Upper lobe of left lung (tissue), 6 donors: ENCODE measurements at regions not wholly inside any gene's neighbourhood (a gene's known extent, or its start where the extent isn't known, plus 50 kb on each side); places are given as distances from the start of the nearest gene placed in this dataset.

Experiments
- ATAC-seq, 2 donors: fragments of 200-7000 bp; cut with Tn5 transposase; one replicate each; pipeline ENCODE4 v1.9.1; 2022; ENCODE audit warnings: mild to moderate bottlenecking in 2 of 2, moderate library complexity in 2 of 2; ENCODE audit not compliant: low FRiP score in 2 of 2
- DNase-seq, 2 donors: peaks; one replicate each; pipeline ENCODE4 v3.0.0-alpha.2; 2019 to 2020
- H3K27ac ChIP-seq, 4 donors: fragments of 200-600 bp; sonication (generic); one replicate each; pipeline ENCODE4 v1.5.1; 2016 to 2019
- H3K27me3 ChIP-seq, 4 donors: fragments of 200-600 bp; sonication (generic); one replicate each; pipeline ENCODE4 v1.5.1; 2017 to 2019
- H3K36me3 ChIP-seq, 4 donors: fragments of 200-600 bp; sonication (generic); one replicate each; pipeline ENCODE4 v1.5.1; 2016 to 2019
- H3K4me1 ChIP-seq, 4 donors: fragments of 200-600 bp; sonication (generic); one replicate each; pipeline ENCODE4 v1.5.1; 2018 to 2019
- H3K4me3 ChIP-seq, 4 donors: fragments of 200-600 bp; sonication (generic); one replicate each; pipeline ENCODE4 v1.5.1; 2017 to 2019; ENCODE audit warnings: mild to moderate bottlenecking in 2 of 4, moderate library complexity in 1 of 4
- H3K9me3 ChIP-seq, 4 donors: fragments of 200-600 bp; sonication (generic); one replicate each; pipeline ENCODE4 v1.5.1; 2018 to 2019
- EP300 ChIP-seq, 4 donors: sonication (generic); formaldehyde crosslinking; IDR thresholded peaks; one replicate each; pipeline ENCODE4 v1.5.1; 2017; ENCODE audit warnings: antibody characterized with exemption in 4 of 4, control low read depth in 2 of 4
- POLR2A ChIP-seq, 4 donors: fragments of 450-650 bp; IDR thresholded peaks; one replicate each; pipeline ENCODE4 v1.5.1; 2016 to 2017; ENCODE audit warnings: antibody characterized with exemption in 4 of 4, mild to moderate bottlenecking in 2 of 4
- POLR2AphosphoS5 ChIP-seq, 2 donors: sonication (generic); formaldehyde crosslinking; IDR thresholded peaks; one replicate each; pipeline ENCODE4 v1.5.1; 2017; ENCODE audit warnings: antibody characterized with exemption in 2 of 2
- WGBS, 2 donors: methylation state at CpG; one replicate each; pipeline ENCODE4 v1.1.5; 2017 to 2018; 5-methylcytosine and 5-hydroxymethylcytosine counted together
- TF ChIP-seq, protein P1 (sequence below), 6 experiments: fragments of 450-650 bp in 4 of 6; fragments of 200-600 bp in 2 of 6; sonication (generic) in 2 of 6; IDR thresholded peaks; one replicate each; pipeline ENCODE4 v1.5.1; 2016 to 2019; ENCODE audit warnings: antibody characterized with exemption in 6 of 6
- donor health status: DM: no; HTN: no; CAD: no; lungs with moderate emphysema.
- donor health status: DM: no; HTN: yes; CAD: no; lungs with severe emphysema.

GRCh38 chr14:54148251-54148650 is 191.6 kb upstream of the BMP4 start:
- Histone ChIP-seq H3K27me3 (no peaks in the 10 kb centered on the region), H3K27ac (no peak overlapping the region), H3K4me3 (no peak overlapping the region), H3K4me1 (no peaks in the 10 kb centered on the region), H3K9me3 (peaks cover 0 to 2% (median 0%) of the 10 kb centered on the region in 4 donors), H3K36me3 (no peaks in the 10 kb centered on the region)
- no peak for DNase-seq
- WGBS, 2 donors = 86 to 92% methylated on average over 3 of the region's 3 CpGs
- no peak for TF ChIP-seq EP300 (IDR thresholded peaks at IDR 0.05)
- TF ChIP-seq, protein P1, sequence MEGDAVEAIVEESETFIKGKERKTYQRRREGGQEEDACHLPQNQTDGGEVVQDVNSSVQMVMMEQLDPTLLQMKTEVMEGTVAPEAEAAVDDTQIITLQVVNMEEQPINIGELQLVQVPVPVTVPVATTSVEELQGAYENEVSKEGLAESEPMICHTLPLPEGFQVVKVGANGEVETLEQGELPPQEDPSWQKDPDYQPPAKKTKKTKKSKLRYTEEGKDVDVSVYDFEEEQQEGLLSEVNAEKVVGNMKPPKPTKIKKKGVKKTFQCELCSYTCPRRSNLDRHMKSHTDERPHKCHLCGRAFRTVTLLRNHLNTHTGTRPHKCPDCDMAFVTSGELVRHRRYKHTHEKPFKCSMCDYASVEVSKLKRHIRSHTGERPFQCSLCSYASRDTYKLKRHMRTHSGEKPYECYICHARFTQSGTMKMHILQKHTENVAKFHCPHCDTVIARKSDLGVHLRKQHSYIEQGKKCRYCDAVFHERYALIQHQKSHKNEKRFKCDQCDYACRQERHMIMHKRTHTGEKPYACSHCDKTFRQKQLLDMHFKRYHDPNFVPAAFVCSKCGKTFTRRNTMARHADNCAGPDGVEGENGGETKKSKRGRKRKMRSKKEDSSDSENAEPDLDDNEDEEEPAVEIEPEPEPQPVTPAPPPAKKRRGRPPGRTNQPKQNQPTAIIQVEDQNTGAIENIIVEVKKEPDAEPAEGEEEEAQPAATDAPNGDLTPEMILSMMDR (IDR thresholded peaks at IDR 0.05) = no peak
- no peak for TF ChIP-seq POLR2A (IDR thresholded peaks at IDR 0.05)
- TF ChIP-seq POLR2AphosphoS5 (IDR thresholded peaks at IDR 0.05) = no peak
- no peak for ATAC-seq

DNA sequence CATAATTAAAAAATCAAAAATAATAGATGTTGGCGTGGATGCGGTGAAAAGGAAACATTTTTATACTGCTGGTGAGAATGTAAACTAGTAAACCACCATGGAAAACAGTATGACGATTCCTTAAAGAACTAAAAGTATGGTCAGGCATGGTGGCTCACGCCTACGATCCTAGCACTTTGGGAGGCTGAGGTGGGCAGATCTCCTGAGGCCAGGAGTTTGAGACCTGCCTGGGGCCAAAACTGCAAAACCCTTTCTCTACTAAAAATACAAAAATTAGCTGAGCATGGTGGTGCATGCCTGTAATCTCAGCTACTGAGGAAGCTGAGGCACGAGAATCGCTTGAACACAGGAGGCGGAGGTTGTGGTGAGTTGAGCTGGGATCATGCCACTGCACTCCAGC is 195.7 kb upstream of the BMP4 start:
- H3K4me1 ChIP-seq = no peaks in the 10 kb centered on the region
- no peak overlapping the region for H3K4me3 ChIP-seq
- H3K27me3 ChIP-seq = no peaks in the 10 kb centered on the region
- H3K36me3 ChIP-seq = no peaks in the 10 kb centered on the region
- TF ChIP-seq POLR2A (IDR thresholded peaks at IDR 0.05) (no peak), POLR2AphosphoS5 (IDR thresholded peaks at IDR 0.05) (no peak), EP300 (IDR thresholded peaks at IDR 0.05) (no peak)
- TF ChIP-seq, protein P1 (IDR thresholded peaks at IDR 0.05) = no peak
- no peak overlapping the region for H3K27ac ChIP-seq
- ATAC-seq (no peak), DNase-seq (no peak)
- 96% methylated on average over 8 of the region's 8 CpGs for WGBS, 2 donors
- H3K9me3 ChIP-seq = peaks cover 0 to 2% (median 0%) of the 10 kb centered on the region in 4 donors

GRCh38 chr14:54166049-54166950 is 209.7 kb upstream of the BMP4 start:
- no peaks in the 10 kb centered on the region for H3K36me3 ChIP-seq
- no peaks in the 10 kb centered on the region for H3K4me1 ChIP-seq
- ATAC-seq = no peak
- no peaks in the 10 kb centered on the region for H3K27me3 ChIP-seq
- H3K27ac ChIP-seq = no peak overlapping the region
- no peak overlapping the region for H3K4me3 ChIP-seq
- no peak for DNase-seq
- TF ChIP-seq EP300 (IDR thresholded peaks at IDR 0.05) (no peak), POLR2AphosphoS5 (IDR thresholded peaks at IDR 0.05) (no peak)
- 90% methylated on average over 8 of the region's 8 CpGs for WGBS, 2 donors
- H3K9me3 ChIP-seq = no peaks in the 10 kb centered on the region

- H3K27me3 ChIP-seq = no peaks in the 10 kb centered on the region
- H3K9me3 ChIP-seq = no peaks in the 10 kb centered on the region
- 79 to 83% methylated on average over 4 of the region's 4 CpGs for WGBS, 2 donors
- no peak for TF ChIP-seq EP300 (IDR thresholded peaks at IDR 0.05)
- TF ChIP-seq, protein P1 (IDR thresholded peaks at IDR 0.05) = no peak
- H3K4me3 ChIP-seq = no peak overlapping the region
- ATAC-seq (no peak), DNase-seq (no peak)
- H3K36me3 ChIP-seq = no peaks in the 10 kb centered on the region
- no peak overlapping the region for H3K27ac ChIP-seq
- peaks cover 0 to under 1% (median 0%) of the 10 kb centered on the region in 4 donors for H3K4me1 ChIP-seq
Measured at GRCh38 chr14:54168489-54168888, 211.9 kb upstream of the BMP4 start.

GRCh38 chr14:54169254-54169924 is 212.8 kb upstream of the BMP4 start:
- ATAC-seq (no peak), DNase-seq (no peak)
- Histone ChIP-seq H3K27ac (peak overlapping the region in 1 of 4 donors; percentile 19), H3K27me3 (no peaks in the 10 kb centered on the region), H3K4me3 (no peak overlapping the region), H3K36me3 (no peaks in the 10 kb centered on the region), H3K9me3 (no peaks in the 10 kb centered on the region), H3K4me1 (peaks cover 3 to 7% (median 5%) of the 10 kb centered on the region in 4 donors)
- TF ChIP-seq POLR2A (IDR thresholded peaks at IDR 0.05) = no peak
- WGBS, 2 donors = 58 to 64% methylated on average over 4 of the region's 4 CpGs
